ENCODE measurements at regions not wholly inside any gene's neighbourhood (a gene's known extent, or its start where the extent isn't known, plus 50 kb on each side); places are given as distances from the start of the nearest gene placed in this dataset.
A peak's percentile ranks its signal among the peaks of the same experiment; 100 is the strongest.
"Not testable (repeated sequence)": the region's sequence is repeated elsewhere in the genome, so short reads cannot be mapped to it uniquely, and the experiment has no call there.

DNA sequence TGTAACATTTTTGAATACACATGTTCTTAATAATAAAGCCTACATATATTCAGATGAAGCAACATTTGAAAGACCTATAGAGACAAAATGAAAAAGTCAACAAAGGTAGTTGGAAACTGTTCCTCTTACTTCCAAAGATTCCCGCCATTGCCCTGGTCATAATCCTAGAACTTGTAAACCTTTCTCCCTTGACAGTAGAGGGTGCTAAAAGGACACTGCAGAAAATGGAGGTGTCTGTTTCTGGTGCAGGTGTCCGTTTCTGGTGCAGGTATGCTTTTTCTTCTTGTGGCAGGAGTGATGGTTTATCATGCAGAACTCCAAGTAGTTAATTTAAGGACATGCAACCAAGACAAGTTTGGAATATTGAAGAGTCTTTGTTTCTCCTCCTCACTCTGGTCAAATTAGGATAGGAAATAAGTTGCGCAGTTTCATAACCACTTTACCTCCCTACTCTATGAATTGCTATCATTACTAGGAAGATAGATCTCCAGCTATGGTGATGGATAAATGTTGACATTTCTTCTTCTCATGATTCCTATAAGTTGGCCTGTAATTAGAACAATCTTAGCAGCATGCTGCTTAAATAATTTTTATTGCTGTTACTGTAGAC lies 56.0 kb upstream of the FAM174A start:
- DNase-seq: no peak

DNA sequence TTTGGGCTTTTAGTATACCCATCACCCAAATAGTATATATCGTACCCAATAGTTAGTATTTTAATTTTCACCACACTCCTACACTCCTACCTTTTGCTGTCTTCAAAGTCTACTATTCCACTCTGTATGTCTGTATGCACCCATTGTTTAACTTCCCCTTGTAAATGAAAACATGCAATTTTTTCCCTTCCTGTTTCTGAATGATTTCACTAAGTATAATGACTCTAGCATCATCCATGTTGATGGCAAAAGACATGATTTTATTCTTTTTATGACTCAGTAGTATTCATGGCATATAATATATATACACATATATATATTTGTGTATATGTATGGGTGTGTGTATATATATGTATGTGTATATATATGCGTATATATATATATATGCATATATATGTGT lies 63.1 kb upstream of the FAM174A start:
- DNase-seq: no peak

DNA sequence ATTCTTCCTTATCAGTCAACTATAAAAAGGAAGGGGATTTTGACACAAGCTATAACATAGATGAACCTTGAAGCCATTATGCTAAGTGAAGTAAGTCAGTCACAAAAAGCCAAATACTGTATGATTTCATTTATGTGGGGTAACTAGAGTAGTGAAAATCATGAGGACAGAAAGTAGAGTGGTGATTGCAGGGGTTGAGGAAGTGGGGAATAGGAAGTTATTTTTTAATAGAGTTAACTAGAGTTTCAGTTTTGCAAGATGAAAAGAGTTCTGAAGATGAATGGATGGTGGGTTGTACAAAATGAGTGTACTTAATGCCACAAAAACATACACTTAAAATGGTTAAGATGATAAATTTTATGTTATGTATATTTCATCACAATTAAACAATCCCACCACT lies 65.4 kb upstream of the FAM174A start:
- DNase-seq: no peak

DNA sequence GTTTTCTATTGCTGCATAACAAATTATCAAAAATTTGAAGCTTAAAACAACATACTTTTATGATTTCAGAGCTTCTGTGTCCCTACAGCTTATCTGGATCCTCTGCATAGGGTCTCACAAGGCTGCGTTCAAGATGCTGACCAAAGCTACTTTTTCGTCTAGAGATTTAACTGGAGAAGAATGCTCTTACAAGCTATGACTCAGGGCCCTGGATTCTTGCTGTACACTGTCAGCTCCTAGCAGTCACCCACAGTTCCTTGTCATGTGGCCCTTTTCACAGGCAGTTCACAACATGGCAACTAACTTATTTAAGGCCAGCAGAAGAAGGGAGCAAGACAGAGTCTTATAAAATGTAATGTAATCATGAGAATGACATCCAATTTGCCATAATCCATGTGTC lies 70.8 kb upstream of the FAM174A start:
- no peak for DNase-seq

DNA sequence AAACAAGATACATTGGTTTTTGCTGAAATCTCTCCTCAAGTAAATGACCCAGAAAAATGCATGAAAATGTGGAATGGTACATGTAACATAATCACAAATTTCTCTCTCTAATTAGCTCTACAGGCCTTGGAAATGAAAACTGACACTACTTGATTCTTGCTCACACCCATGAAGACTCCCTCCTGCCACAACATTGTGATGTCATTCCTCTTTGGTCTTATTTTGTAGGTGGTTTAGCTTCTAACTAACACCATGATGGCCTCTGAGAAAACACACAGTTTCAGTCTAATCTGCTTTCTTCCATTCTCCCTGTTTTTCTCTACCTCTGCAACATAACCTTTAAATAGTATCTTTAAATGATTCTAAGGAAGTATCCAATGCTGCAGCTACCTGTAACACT lies 78.6 kb upstream of the FAM174A start:
- DNase-seq: no peak

DNA sequence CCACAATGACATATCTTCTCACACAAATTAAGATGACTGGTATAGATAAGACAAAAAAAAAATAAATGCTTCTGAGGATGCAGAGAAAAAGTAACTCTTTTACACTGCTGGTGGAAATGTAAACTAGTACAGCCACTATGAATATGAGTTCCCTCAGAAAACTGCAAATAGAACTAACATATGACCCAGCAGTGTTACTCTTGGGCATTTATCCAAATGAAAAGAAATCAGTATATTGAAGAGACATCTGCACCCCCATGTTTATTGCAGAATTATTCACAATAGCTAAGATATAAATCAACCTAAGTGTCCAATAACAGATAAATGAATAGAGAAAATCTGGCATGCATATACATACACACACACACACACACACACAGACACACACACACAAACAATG lies 83.0 kb upstream of the FAM174A start:
- DNase-seq: no peak

DNA sequence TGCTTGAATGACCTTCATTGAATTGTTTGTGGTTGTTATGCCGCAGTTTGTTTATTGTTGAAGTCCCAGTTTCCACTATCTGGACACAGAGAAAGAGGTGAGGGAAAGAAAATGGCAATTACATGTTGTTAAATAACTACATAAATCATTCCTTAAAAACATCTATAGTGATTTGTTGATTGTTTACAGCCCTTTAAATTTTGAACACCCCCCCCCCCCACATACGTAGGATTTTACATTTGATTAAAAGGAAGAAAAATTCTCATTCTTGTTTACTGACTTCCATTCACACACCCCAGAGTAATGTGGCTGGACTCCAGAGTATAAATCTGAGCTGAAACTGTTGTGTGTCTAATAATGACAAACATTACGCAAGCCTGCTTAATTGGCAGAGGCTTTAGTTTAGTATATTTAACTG lies 87.1 kb upstream of the FAM174A start:
- DNase-seq: no peak

DNA sequence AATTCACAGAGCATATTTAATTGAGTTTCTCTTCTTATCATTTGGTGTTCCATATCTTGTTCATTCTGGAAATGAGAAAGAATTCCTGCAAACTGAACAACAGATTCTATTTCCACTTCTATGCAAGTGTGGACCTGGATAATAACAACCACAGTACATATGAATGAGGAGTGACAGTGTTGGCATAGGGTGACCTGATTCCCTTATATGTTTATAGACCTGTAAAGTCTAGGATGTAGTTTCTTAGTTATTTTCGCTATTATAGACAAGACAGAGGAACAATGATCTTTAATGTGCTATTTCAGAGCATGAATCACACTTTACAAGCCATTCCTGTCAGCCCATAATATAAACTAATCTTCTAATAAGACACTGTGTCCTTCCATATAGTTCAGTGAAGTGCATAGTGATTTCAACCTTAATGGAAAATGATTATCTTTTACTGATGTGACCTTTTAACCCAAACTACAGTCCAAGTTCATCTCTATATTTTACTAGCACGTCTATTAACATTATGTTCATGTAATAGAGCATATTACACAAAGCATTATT lies 88.2 kb upstream of the FAM174A start:
- DNase-seq: no peak

DNA sequence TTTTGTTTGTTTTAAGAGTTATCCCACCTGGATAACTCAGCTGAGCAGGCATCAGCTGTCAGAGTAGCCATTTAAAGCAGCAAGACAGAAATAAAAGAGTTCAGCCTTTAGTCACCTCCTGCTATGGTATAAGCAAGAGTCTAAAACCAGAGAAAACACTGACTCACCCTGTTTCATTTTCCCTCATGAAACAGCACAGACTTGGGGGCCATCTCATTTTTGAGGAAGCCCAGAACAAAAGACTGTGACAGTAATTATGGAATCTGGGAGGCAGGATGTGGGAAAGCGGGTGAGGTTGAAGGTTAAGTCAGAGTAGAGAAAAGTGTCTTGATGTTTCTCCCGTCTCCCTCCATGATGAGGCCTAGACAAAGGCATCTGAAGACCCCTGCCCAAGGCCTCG lies 90.2 kb upstream of the FAM174A start:
- DNase-seq: no peak

DNA sequence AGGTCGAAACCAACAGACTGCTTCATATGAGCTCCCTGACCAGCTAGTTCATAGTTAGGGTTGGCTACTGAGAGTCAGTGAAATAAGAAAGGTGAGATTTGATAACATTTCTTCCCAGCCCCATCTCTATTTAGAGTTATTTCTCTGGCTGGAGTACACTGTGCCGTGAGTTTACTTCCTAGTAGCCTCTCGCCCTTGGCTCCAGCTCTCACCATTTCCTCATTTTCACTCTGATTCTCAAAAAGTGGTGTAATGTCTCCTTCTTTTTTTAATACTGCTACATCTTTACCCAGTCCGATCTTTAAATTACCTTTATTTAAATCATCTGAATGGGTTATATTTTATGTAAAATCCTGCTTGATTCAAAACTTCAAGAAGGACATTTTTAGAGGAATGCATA lies 100.4 kb upstream of the FAM174A start:
- no peak for DNase-seq

DNA sequence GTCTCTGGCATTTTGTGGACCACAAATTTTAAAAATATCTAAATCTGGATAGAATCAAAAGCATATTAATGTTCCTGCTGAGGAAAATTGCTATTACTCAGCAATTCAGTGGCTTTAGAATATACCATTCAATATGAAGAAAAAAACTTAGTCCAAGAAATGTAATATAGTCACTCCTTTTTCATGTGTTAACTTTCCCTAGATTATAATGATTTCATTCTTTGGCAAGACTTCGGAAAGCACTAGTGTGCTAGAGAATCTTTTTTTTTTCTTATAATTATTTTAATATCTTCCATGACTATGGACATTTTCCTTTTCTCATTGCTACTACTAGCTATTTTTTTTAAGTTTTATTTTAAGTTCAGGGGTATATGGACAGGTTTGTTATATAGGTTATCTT lies 102.4 kb upstream of the FAM174A start:
- DNase-seq: no peak

DNA sequence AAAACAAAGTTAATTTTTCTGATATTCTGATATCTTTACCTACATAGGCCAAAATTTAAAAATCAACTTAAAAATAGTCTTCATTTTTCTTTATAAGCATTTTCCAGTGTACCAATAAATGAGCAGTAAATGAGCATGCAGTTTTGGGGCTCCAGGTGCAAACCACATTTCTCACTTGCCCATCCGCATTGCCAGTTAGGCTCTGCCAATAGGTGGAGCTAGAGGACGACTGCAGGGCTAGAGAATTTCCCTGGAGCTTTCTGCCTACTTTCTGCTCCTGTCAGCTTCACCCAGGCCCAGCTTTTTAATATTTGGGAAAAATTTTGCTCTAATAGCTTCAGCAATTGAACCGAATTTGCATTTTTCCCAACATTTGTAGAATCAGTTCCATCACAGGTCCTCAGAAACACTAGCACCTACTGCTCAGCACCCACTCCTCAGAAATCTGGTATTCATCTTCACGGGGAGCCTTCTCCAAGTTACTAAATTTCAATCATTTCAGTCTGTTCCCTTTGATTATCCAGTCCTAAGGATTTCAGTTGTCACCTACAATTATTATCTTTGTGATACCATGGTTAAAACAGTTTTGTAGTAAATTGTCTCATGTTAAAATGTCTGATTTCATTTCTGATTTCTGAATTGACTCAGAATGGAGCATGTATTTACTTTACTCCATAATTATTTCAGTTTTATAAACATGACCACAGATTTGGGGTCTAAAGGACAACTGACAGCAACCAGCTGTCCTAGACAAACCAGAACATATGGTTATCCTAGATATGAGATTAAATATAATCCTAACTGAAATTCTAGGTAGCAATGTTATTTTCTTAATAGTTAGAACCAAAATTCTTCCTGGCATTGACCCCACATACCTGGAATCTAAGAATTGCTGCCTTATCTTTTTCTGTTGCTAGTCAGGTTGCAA lies 104.6 kb upstream of the FAM174A start:
- peak; percentile 68 for DNase-seq

DNA sequence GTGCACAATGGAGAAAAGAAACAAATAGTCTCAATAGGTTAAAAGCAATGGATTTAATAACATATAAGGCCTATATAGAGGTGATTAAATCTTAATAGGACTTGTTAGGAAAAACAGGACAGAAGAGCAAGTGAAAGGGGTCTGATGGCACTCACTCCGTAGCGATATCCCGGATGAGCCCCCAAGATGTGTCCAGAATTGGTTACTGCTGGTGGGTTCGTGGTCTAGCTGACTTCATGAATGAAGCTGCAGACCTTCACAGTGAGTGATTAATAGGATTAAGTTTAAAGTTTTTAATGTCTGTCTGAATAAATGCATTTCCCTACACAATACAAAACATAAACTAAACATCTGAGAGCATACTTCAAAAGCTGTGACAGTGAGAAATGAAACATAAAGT lies 110.4 kb upstream of the FAM174A start:
- no peak for DNase-seq

DNA sequence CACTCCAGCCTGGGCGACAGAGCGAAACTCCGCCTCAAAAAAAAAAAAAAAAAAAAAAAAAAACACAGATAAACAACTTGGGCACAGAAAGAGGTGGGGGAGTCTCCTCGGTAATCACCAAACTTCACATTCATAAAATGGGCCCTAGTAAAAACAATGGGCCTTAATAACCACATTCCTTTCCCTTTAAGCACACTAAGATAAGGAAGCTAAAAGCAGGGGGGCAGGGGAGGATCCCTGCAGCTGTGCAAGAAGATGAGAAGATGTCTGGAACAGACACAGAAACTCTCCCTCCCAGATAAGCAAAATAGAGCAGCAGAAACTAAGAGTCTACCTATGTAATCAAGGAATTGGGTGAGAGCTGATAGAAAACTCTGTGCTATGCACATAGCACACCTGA lies 111.2 kb upstream of the FAM174A start:
- no peak for DNase-seq

DNA sequence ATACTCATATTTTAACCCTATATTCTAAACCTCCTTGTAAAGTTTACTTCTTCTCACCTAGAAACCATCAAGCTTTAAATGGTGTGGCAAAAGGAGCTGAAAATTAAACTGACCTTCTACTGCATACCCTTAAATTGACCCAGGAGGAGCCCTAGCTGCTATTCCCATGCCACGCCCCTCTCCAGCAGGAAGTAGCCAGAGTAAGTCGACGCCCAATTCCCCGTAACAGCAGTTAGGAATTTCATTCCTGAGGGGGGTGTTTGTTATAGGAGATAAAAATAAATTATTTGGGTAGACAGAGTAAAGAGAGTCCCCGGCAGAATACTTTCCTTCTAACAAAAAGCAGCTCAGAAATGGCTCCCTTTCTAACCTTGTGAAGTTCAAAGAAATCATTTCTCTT lies 111.8 kb upstream of the FAM174A start:
- DNase-seq: no peak

DNA sequence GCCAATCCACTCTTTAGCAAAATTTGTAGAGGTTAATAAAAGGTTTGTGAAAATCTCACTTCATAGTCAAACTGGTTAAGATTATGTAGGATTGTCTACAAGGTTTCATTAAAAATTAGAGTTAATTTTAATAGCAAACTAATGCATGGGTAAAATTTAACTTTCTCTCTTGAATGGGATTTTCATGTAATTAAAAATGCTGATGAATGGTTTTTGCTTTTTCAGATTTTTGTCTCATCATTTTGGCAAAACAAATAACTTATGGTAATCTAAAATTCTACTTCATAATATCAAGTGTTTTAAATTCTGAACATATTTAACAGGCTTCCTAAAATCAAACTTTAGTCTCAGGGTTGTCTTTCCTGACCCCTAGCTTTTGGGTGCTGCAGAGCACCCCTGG lies 113.8 kb upstream of the FAM174A start:
- DNase-seq: no peak

DNA sequence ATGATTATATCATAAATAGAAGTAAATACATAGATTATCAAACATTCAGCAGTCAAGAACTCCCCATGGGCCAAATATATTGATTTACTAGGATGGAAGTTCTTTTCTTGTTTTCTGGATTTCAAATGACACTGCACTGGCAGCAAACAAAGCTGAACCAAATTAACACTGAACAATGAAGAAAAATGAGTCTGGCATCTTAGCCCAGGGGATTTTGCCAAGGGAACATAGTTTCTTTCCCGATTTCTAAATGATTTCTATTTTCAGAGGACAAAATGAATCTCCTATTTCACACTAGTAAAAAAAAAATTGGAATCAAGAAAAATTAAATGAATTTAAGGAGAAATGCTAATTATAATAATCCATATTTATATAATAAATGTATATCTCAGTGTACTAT lies 116.9 kb upstream of the FAM174A start:
- DNase-seq: no peak

DNA sequence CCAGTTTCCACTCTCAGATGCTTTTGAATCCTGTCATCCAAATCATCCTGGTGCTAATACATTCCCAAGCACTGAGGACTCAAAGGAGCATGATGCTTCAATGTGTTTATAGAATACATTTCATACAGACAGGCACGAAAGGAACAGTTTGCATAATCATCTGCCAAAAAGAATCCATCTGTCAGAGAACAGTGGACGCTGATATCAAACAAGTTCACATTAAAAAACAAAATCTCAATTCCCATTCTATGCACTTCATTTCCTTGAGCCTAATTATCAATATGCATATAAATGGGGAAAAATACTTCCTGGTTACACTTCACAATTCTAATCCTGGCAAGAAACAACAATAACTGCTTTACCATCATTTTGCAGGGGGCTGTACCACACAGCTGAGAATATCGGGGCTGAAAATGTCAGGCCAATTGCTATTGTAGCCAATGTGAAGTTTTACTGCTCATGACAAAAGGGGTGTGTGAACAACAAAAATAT lies 125.5 kb upstream of the FAM174A start:
- no peak for DNase-seq

DNA sequence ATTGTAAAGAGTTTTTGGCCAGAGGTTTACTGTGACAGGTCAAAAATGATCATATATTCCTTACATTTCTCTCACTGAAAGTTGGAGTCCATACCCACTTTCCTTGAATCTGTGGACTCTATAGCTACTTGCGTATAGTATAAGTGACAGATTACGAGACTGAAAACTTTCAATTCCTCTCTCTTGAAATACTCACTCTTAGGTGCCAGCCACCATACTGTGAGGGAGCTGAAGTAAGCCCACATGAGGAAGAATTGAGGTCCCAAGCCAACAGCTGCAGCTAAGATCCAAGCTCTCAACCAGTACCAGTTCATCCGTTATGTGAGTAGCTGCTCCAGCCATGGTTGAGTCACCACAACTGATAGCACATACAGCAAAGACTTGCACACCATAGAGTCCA lies 128.1 kb upstream of the FAM174A start:
- DNase-seq: no peak

DNA sequence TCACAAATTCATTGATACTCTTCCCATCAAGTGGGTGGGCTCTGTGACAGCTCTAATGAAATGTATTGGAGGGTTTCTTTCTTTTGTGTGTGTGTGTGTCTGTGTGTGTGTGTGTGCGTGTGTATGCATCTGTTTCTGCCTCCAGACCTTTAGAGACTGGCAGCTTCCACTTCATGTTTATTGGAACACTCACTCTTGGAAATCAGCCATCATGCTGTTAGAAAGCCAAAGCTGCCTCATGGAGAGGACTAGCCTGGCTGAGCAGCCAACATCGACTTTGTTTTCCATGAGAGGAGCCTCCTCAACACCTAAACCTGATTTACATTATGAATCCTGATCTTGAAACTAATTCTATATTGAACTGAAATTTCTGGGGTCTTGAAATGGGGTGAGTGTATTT lies 128.5 kb upstream of the FAM174A start:
- no peak for DNase-seq

DNA sequence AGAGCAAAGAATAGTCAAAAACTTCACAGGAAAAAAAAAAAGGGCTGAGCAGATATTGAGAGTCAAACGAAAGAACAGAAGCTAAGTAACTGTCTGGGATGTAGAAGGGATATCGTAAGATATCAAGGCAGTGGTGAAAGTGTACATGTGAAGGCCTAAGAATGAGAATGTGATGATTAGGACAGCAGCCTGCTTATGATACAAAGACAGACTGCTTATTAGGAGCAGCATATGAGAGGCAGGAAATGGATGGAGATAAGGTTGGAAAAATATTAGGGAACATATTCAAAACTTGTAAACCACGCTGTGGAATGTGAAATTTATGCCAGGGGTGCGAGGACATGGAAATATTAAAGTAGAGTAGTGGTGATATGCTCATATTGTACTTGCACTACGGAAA lies 133.1 kb upstream of the FAM174A start:
- DNase-seq: no peak

DNA sequence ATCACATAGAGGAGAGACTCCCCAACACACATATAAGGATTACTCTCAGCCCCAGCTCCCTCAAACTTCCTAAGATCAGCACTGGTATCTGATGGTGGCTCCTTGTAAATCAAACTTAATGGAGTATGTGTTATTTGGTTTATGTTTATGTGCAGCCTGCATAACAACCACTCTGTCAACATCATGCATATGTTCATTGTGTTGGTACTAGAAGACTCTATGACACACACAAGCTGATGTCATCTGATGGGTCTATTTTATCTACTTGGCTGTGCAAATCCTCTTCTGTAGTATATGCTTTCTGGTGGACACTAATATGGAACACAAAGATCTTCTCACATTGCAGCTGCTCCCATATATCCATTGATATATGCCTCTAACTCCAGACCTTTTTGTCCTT lies 134.0 kb upstream of the FAM174A start:
- no peak for DNase-seq

DNA sequence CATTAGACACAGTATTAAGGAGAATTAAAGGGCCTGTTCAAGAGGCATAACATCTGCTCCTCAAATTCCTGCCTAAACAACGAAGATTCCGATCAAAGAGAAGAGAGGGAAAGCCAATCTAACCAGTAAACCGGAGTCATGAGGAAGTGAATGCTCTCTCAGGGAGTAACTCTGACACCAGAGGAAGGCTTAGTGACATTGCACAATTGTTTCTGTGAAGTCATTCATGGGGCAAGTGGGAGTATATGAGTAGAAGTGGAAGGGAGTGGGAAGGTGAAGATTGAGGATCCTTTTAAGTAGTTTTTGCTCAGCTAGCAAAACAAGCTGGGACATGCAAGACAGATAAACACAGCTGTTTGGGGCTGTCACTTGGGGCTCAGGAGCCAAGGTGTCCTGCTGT lies 136.4 kb upstream of the FAM174A start:
- DNase-seq: not testable (repeated sequence)

DNA sequence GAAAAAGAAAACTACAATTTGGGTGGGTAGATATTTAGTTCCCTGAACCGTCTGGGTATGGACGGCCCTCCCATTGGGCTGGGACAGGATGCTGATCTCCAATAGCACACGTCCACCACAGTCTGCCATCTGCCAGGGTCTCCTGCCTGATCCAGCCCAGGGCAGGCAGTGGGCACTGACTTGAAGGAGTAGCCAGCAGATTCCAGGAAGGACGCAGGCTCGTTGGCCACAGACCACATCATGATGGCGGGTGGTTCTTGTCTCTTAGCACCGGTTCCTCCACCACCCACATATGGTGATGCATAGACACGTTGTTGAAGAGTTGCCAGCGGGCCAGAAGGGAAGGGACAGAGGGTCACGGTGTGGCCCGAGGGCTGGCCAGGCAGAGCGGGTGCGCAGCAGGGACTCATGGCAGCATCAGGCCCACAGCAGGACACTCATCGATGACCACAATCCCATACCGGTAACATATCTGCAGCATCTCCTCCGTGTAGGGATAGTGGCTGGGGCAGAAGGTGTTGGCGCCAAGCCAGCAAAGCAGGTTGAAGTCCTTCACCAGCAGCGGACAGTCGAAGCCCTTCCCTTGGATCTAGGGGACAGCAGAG lies 155.8 kb upstream of the FAM174A start:
- not testable (repeated sequence) for DNase-seq
